ENCODE measurements at regions not wholly inside any gene's neighbourhood (a gene's known extent, or its start where the extent isn't known, plus 50 kb on each side); places are given as distances from the start of the nearest gene placed in this dataset.

- TF ChIP-seq CTCF (IDR thresholded peaks at IDR 0.05; ENCODE audit: low read depth, low read length, poor library complexity, severe bottlenecking) (no peak), EZH2phosphoT487 (IDR thresholded peaks at IDR 0.05; ENCODE audit: borderline replicate concordance, low read length) (no peak)
These were observed 345.4 kb upstream of the SALL3 start for GRCh38 chr18:78634061-78634696.
